HG03025 (cell line): ENCODE measurements at regions not wholly inside any gene's neighbourhood (a gene's known extent, or its start where the extent isn't known, plus 50 kb on each side); places are given as distances from the start of the nearest gene placed in this dataset.

Experiments
- ATAC-seq: cut with Tn5 transposase; IDR thresholded peaks from one replicate; pipeline ENCODE4 v1.9.1; 2021; ENCODE audit warnings: mild to moderate bottlenecking, moderate library complexity; ENCODE audit not compliant: unreplicated experiment, low FRiP score

- no peak for ATAC-seq
Observed at GRCh38 chr18:28846958-28847357, 670.0 kb upstream of the CDH2 start.

DNA sequence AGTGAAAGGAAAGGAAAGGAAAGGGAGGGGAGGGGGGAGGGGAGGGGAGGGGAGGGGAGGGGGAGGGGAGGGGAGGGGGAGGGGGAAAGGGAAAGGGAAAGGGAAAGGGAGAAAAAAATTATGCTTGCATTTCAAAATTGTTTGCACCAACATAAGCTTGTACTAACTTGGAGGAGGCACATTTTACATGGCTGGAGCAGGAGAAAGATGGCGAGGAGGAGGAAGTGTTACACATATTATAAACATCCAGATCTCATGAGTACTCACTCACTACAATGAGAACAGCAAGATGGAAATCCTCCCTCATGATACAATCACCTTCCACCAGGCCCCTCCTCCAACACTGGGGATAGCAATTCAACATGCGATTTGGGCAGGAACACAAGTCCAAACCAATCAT is 660.2 kb upstream of the CDH2 start:
- ATAC-seq: no peak

DNA sequence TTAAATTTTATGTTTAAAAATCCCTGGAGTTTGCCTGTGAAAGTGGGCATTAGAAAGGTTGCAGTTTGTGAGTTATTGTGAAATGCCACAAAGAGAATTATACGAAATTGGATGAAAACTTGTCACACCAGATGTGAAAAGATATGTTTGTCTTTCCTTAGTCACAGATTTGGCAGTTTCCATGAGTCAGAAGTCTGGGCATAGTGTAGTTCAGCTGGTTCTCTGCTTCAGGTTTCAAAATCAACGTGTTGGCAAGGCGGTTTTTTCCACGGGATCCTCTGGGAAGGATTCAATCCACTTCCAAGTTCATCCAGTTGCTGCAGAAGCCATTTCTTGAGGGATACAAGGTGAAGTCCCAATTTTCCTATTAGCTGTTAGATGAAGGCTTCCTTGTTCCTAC is 658.0 kb upstream of the CDH2 start:
- ATAC-seq: no peak

DNA sequence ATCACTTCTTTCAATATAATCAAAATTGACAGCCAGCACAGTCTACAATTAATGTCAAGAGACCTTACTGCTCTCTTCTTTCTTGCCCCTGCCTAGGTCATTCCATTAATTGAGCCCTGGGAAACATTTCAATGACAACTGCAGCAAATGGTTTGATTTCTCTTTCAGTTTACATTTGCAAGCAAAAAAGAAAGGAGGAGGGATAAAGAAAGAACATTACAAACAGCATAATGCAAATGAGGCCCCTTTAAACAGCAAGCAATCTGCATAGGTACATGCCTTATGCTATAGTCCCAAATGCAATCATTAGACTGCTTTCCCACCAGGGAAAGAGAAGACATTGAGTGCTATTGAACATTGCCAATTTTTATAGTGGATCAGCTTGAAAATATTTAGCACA is 655.0 kb upstream of the CDH2 start:
- no peak for ATAC-seq

- ATAC-seq: no peak
Observed at GRCh38 chr18:28831476-28831875, 654.5 kb upstream of the CDH2 start.

GRCh38 chr18:28826107-28826506 is 649.2 kb upstream of the CDH2 start:
- ATAC-seq: no peak

GRCh38 chr18:28824183-28824574 is 647.2 kb upstream of the CDH2 start:
- ATAC-seq: no peak

- ATAC-seq: no peak
Observed at GRCh38 chr18:28823506-28824182, 646.7 kb upstream of the CDH2 start.

DNA sequence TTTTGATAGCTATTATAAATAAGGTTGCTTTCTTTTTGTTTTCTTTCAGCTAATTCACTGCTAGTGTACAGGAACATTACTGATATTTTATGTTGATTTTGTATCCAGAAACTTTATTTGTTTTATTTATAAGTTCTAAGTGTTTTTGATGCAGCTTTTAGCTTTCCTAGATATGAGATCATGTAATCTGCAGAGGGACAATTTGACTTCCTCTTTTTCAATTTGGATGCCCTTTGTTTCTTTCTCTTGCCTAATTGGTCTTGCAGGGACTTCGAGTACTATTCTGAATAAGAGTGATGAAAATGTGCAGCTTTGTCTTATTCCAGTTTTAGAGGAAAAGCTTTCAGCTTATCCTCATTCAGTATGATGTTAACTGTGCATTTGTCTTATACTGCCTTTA is 643.4 kb upstream of the CDH2 start:
- ATAC-seq: no peak

- ATAC-seq: no peak
Observed at GRCh38 chr18:28816155-28816554, 639.2 kb upstream of the CDH2 start.

- no peak for ATAC-seq
Observed at GRCh38 chr18:28814365-28814764, 637.4 kb upstream of the CDH2 start.

- ATAC-seq: no peak
Observed at GRCh38 chr18:28808373-28808772, 631.4 kb upstream of the CDH2 start.

- ATAC-seq: no peak
Observed at GRCh38 chr18:28805491-28805890, 628.6 kb upstream of the CDH2 start.

GRCh38 chr18:28804512-28805202 is 627.7 kb upstream of the CDH2 start:
- ATAC-seq: no peak

- no peak for ATAC-seq
Observed at GRCh38 chr18:28802546-28802945, 625.6 kb upstream of the CDH2 start.

GRCh38 chr18:28801876-28802275 is 624.9 kb upstream of the CDH2 start:
- no peak for ATAC-seq

DNA sequence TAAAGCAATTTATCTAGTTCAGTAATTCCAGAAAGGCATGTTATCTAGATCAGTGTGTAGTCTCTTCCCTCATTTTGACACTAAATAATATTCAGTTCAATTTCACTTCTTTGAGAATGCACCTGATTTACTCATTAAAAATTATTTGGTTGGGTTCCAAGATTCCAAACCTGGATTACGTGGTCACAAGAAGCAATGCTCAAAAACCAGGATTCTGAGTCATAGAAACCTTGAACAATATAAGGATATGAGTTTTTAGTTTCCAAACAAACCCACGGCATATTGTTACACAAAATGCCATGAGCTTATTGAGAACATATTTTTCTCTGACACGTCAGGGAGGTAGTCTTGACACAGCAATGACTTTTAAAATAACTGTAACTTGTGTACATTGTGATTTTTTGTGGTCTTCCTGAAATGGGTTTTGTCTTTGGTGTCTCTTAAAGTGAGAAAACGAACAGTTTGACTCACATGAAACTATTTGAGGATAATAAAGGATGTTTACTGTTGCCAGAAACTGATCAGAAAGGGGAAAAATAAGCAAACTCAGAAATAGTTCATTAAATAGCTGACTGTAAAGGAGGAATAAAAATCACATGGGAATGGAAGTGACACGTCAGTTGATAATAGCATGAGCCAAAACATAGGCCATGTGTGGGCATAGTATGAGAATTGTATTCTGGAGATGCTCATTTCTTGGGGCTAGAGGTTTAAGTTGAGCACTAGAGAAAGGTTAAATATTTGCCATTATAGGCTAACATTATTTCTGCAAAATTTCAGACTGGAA is 617.7 kb upstream of the CDH2 start:
- no peak for ATAC-seq

- ATAC-seq: no peak
Observed at GRCh38 chr18:28793901-28794300, 617.0 kb upstream of the CDH2 start.

GRCh38 chr18:28792404-28793086 is 615.6 kb upstream of the CDH2 start:
- ATAC-seq: no peak

DNA sequence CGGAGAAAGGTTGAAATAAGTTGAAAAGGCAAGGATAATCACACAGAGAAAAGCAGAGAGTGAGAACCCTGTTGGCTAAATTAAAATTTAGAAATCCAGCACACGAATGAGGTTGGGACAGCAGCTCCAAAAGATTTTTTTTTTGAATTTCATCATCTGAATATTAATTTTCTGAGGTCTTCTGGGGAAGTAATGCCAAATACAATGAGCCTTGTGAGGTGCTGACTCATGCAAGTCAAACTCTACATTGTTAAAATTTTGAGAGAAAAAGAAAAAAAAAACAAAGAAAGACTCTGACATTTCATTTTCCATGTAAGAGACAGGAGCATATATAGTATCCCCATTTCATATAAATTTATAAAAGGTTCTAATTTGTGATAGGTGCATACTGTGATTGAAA is 614.2 kb upstream of the CDH2 start:
- ATAC-seq: no peak

GRCh38 chr18:28789502-28789901 is 612.6 kb upstream of the CDH2 start:
- ATAC-seq: no peak
